Inflammatory macrophage (primary cell): ENCODE measurements at regions not wholly inside any gene's neighbourhood (a gene's known extent, or its start where the extent isn't known, plus 50 kb on each side); places are given as distances from the start of the nearest gene placed in this dataset.

Experiments
- DNase-seq, 2 donors: peaks; one replicate each; pipeline ENCODE4 v3.0.0-alpha.2; 2020 to 2022

- no peak for DNase-seq
Observed at GRCh38 chr12:67370979-67371378, 101.8 kb downstream of the CAND1 start.

GRCh38 chr12:67377021-67377420 is 107.9 kb downstream of the CAND1 start:
- no peak for DNase-seq

GRCh38 chr12:67377541-67377940 is 108.4 kb downstream of the CAND1 start:
- no peak for DNase-seq

- DNase-seq = no peak
Observed at GRCh38 chr12:67382241-67382871, 113.2 kb downstream of the CAND1 start.

- DNase-seq = no peak
Observed at GRCh38 chr12:67386869-67387565, 117.9 kb downstream of the CAND1 start.

- DNase-seq = no peak
Observed at GRCh38 chr12:67388331-67389138, 119.4 kb downstream of the CAND1 start.

- no peak for DNase-seq
Observed at GRCh38 chr12:67390273-67390672, 121.1 kb downstream of the CAND1 start.

- no peak for DNase-seq
Observed at GRCh38 chr12:67391034-67391433, 121.9 kb downstream of the CAND1 start.

- DNase-seq = no peak
Observed at GRCh38 chr12:67391656-67392055, 122.5 kb downstream of the CAND1 start.

GRCh38 chr12:67394550-67394949 is 125.4 kb downstream of the CAND1 start:
- DNase-seq = no peak

- no peak for DNase-seq
Observed at GRCh38 chr12:67400742-67401141, 131.6 kb downstream of the CAND1 start.

GRCh38 chr12:67410246-67410645 is 141.1 kb downstream of the CAND1 start:
- DNase-seq = no peak

GRCh38 chr12:67410667-67411067 is 141.5 kb downstream of the CAND1 start:
- no peak for DNase-seq

- no peak for DNase-seq
Observed at GRCh38 chr12:67411562-67411961, 142.4 kb downstream of the CAND1 start.

- no peak for DNase-seq
Observed at GRCh38 chr12:67413577-67413976, 144.4 kb downstream of the CAND1 start.

GRCh38 chr12:67414011-67414715 is 145.0 kb downstream of the CAND1 start:
- DNase-seq = no peak

GRCh38 chr12:67415473-67415872 is 146.3 kb downstream of the CAND1 start:
- DNase-seq = no peak

GRCh38 chr12:67419810-67420209 is 150.7 kb downstream of the CAND1 start:
- no peak for DNase-seq

- no peak for DNase-seq
Observed at GRCh38 chr12:67420506-67420905, 151.3 kb downstream of the CAND1 start.

- DNase-seq = no peak
Observed at GRCh38 chr12:67422081-67422480, 152.9 kb downstream of the CAND1 start.

GRCh38 chr12:67424784-67425183 is 155.6 kb downstream of the CAND1 start:
- no peak for DNase-seq

- DNase-seq = no peak
Observed at GRCh38 chr12:67425394-67425793, 156.2 kb downstream of the CAND1 start.

- no peak for DNase-seq
Observed at GRCh38 chr12:67426067-67426466, 156.9 kb downstream of the CAND1 start.
